ENCODE measurements at regions not wholly inside any gene's neighbourhood (a gene's known extent, or its start where the extent isn't known, plus 50 kb on each side); places are given as distances from the start of the nearest gene placed in this dataset.

- DNase-seq: no peak
These were observed 294.2 kb upstream of the SALL1 start for GRCh38 chr16:51445250-51445649.

DNA sequence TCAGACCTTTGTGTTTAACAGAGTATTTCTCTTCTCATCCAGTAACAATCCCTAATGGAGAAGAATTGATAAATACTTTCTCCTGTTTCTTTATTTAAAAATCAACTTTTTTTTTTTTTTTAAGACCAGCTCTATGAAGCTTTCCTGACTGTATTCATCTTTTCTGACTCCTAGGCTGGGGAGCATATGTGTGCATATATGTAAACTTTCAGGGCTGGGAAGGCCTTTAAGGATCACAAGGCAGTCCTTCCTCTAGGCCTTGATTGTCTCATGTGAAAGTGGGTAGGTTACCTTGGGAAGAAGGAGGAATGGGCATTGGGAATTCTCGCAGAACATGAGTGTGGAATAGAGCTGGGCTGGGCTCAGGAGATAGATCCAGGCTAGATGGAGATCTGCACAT lies 292.9 kb upstream of the SALL1 start:
- no peak for DNase-seq

GRCh38 chr16:51442141-51442870 lies 291.2 kb upstream of the SALL1 start:
- no peak for DNase-seq

GRCh38 chr16:51440131-51440889 lies 289.2 kb upstream of the SALL1 start:
- no peak for DNase-seq

GRCh38 chr16:51439271-51439670 lies 288.2 kb upstream of the SALL1 start:
- DNase-seq: no peak

GRCh38 chr16:51436742-51437141 lies 285.7 kb upstream of the SALL1 start:
- DNase-seq: no peak

- no peak for DNase-seq
These were observed 283.6 kb upstream of the SALL1 start for GRCh38 chr16:51434567-51435198.

- DNase-seq: no peak
These were observed 282.5 kb upstream of the SALL1 start for GRCh38 chr16:51433599-51433998.

DNA sequence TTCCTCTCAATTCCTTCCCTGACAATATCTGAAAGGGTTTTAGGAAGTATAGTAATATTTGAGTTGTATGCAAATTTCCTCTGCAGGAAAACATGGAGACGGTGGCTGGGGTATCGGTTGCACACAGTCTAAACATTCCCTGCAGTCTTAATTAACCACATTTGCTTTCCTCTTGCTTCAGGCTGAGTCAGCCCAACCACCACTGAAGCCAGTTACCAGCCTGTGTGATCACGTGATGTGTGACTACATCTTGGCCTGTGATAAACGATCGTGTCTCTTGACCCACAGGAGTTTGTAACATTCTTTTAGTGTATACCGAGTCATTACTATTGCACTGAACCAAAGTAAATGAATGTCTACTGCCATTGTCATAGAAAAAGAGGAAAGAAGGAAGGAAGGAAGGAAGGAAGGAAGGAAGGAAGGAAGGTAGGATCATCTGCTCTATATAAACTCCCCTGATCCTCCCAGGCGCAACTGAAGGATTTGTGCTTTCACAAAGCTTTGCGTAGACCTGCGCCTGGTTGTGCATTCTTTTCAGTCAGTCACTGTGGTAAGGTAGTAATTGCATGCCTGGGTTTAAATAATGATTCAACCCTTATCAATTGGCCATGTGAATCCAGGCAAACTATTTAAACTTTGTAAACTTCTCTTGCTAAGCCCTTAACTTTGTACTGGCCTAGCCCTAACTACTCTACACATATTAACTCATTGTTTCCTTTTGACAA lies 280.6 kb upstream of the SALL1 start:
- no peak for DNase-seq

GRCh38 chr16:51430716-51431369 lies 279.8 kb upstream of the SALL1 start:
- DNase-seq: no peak

- no peak for DNase-seq
These were observed 278.0 kb upstream of the SALL1 start for GRCh38 chr16:51429041-51429440.

DNA sequence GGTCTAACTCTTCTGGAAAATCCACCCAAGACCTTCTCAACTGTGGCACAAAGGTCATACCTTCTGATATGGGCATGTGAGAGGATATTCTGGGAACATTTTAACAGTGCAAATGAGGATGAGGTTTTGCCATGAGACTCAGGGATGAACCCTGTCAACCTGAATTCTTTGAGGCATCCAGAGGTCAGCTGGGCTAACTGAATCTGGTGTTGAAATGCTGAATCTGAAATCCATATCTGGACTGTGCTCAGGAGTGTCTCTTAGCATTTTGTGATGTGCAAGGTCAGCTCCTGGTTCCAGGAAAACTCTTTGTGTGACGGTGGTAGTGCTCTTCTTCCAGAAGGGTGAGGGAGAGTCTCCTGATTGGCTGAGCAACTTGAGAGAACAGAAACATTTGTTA lies 276.0 kb upstream of the SALL1 start:
- DNase-seq: no peak

DNA sequence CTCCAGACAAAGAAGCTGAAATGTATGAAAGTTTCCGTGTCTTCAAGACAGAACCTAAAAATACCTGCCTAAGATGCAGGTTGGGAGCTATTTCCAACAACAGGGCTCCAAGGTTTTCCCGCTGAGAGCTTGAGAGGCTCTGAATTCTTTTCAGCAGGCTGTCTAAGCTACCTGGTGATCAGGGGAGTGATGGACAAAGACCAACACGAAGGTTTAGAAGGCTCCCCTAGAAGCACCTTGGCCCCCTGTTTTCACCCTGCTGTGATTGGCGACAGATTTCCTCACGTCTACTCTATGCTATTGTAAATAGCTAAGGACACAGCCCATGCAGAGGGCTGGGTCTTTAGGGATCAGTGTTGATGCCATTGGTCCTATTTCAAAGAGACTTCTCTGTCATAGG lies 275.2 kb upstream of the SALL1 start:
- no peak for DNase-seq

- DNase-seq: no peak
These were observed 269.2 kb upstream of the SALL1 start for GRCh38 chr16:51420247-51420646.

GRCh38 chr16:51419768-51420167 lies 268.7 kb upstream of the SALL1 start:
- DNase-seq: no peak

GRCh38 chr16:51418258-51418657 lies 267.2 kb upstream of the SALL1 start:
- no peak for DNase-seq

DNA sequence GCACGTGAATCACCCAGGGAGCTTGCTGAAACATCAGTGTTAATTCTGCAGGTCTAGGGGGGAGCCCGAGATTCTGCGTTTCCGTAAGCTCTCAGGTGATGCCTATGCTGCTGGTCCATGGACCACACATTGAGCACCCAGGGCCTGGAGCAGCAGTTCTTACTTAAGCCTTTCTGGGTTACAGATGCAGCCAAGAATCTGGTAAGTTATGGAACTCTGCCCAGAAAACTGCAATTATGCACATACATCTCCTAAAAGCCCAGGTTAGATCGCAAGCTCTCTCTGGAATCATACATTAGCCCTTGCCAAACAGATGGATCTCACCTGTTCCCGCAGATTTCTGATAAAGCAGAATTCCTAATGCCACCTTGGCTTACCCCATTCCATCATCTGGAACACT lies 265.9 kb upstream of the SALL1 start:
- no peak for DNase-seq

GRCh38 chr16:51410125-51410524 lies 259.1 kb upstream of the SALL1 start:
- DNase-seq: no peak

GRCh38 chr16:51409001-51409675 lies 258.1 kb upstream of the SALL1 start:
- DNase-seq: no peak

- DNase-seq: no peak
These were observed 257.3 kb upstream of the SALL1 start for GRCh38 chr16:51408357-51408756.

GRCh38 chr16:51407921-51408320 lies 256.9 kb upstream of the SALL1 start:
- no peak for DNase-seq

DNA sequence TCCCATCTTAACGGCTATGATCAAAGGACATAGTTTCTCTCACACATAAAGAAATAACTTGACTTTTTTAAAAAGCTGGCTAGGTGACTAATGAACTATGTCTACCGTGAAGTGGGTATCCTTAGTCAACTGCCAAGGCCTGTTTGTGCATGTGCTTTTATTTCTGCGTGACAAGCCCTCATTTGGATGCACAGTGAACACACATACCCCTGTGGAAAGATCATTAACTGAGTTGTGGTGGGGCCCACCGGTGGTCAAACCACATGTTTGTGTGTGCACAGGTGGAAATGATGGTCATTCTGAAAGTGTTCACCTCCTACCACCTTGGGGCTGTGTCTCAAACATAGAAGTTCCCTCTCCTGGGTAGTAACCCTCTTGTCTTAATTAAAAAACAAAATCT lies 256.1 kb upstream of the SALL1 start:
- DNase-seq: no peak
